DMS53 treated with DMSO at 0.1 percent for 48 hours (cell line): ENCODE measurements at regions not wholly inside any gene's neighbourhood (a gene's known extent, or its start where the extent isn't known, plus 50 kb on each side); places are given as distances from the start of the nearest gene placed in this dataset.
A peak's percentile ranks its signal among the peaks of the same experiment; 100 is the strongest.
"Not testable (repeated sequence)": the region's sequence is repeated elsewhere in the genome, so short reads cannot be mapped to it uniquely, and the experiment has no call there.

Experiments
- DNase-seq: peaks from one replicate; lab custom pipeline; 2025; ENCODE audit not compliant: unreplicated experiment; lab: John Stamatoyannopoulos, UW

- no peak for DNase-seq
These were observed 157.1 kb downstream of the PHLDA1 start for GRCh38 chr12:75874441-75874840.

- DNase-seq = no peak
These were observed 158.8 kb downstream of the PHLDA1 start for GRCh38 chr12:75872762-75873161.

- no peak for DNase-seq
These were observed 160.7 kb downstream of the PHLDA1 start for GRCh38 chr12:75870878-75871277.

- no peak for DNase-seq
These were observed 163.1 kb downstream of the PHLDA1 start for GRCh38 chr12:75868501-75868900.

GRCh38 chr12:75865315-75865714, 166.3 kb downstream of the PHLDA1 start:
- no peak for DNase-seq

- no peak for DNase-seq
These were observed 167.4 kb downstream of the PHLDA1 start for GRCh38 chr12:75864161-75864560.

GRCh38 chr12:75863533-75863932, 168.0 kb downstream of the PHLDA1 start:
- DNase-seq = no peak

- peak; percentile 76 for DNase-seq
These were observed 168.7 kb downstream of the PHLDA1 start for GRCh38 chr12:75862692-75863471.

- DNase-seq = no peak
These were observed 171.7 kb downstream of the PHLDA1 start for GRCh38 chr12:75859868-75860267.

GRCh38 chr12:75856235-75856634, 175.3 kb downstream of the PHLDA1 start:
- DNase-seq = no peak

GRCh38 chr12:75855360-75855759, 176.2 kb downstream of the PHLDA1 start:
- DNase-seq = no peak

GRCh38 chr12:75854681-75855309, 176.8 kb downstream of the PHLDA1 start:
- no peak for DNase-seq

- not testable (repeated sequence) for DNase-seq
These were observed 177.4 kb downstream of the PHLDA1 start for GRCh38 chr12:75854137-75854536.

GRCh38 chr12:75853626-75854025, 177.9 kb downstream of the PHLDA1 start:
- no peak for DNase-seq

- DNase-seq = no peak
These were observed 178.6 kb downstream of the PHLDA1 start for GRCh38 chr12:75852956-75853355.

GRCh38 chr12:75852143-75852542, 179.4 kb downstream of the PHLDA1 start:
- DNase-seq = no peak

GRCh38 chr12:75850721-75851462, 180.7 kb downstream of the PHLDA1 start:
- peak; percentile 42 for DNase-seq

- no peak for DNase-seq
These were observed 182.6 kb downstream of the PHLDA1 start for GRCh38 chr12:75848961-75849360.

GRCh38 chr12:75848431-75848925, 183.1 kb downstream of the PHLDA1 start:
- no peak for DNase-seq

- DNase-seq = no peak
These were observed 185.5 kb downstream of the PHLDA1 start for GRCh38 chr12:75846102-75846501.

- DNase-seq = no peak
These were observed 186.6 kb downstream of the PHLDA1 start for GRCh38 chr12:75844985-75845384.
